ENCODE measurements at regions not wholly inside any gene's neighbourhood (a gene's known extent, or its start where the extent isn't known, plus 50 kb on each side); places are given as distances from the start of the nearest gene placed in this dataset.

DNA sequence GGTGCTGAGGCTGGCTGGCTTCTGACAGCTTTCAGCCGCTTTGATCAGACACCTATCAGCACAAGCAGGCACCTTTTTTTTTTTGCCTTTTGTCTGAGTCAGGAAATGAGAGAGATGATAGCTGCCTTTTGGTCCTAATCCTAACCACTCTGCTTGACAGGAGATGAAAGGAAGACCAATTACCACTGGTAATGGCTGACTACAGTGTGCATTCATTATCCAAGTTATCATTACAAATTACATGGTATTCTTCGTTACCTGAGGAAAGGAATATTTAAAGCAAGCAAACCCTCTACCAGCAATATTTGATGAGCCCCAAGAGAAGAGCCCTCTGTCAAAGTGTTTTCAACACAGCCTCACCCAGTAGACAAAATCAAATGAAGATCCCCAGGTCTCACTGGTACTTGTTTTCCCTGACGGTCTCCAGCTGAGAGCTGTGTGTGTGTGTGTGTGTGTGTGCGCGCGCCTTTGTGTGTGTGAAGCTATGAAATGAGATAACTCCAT, 925.7 kb downstream of the DCDC2C start:
- ChIA-PET CTCF (ENCODE audit: low intra/inter-chr PET ratio, low total read pairs) (no interaction called here), POLR2A (no interaction called here)
- in situ Hi-C loops (cut with HindIII; ENCODE audit: extremely low pct_ligation_motif_present, low pct_unique_long_range_greater_than_20kb): no loop called here
- BruUV-seq (replicated peaks): no TSS peak
- ATAC-seq (no peak), DNase-seq (ENCODE audit: low spot score) (no peak), FAIRE-seq (no peak)
- Histone ChIP-seq H3K4me3 (replicated peaks in 1 of 3; ENCODE audit: insufficient read depth in 1 of 3, low read depth in 2 of 3, low read length in 3 of 3) (no peak overlapping the region), H3K9ac (ENCODE audit: insufficient read depth, low read depth, low read length) (no peak overlapping the region), H3K27me3 (ENCODE audit: control insufficient read depth in 1 of 2, insufficient read depth in 2 of 2, low read length in 2 of 2) (no peaks in the 10 kb centered on the region), H3K36me3 (replicated peaks in 1 of 2; ENCODE audit: control insufficient read depth in 1 of 2, insufficient read depth in 2 of 2, low read length in 2 of 2) (no peaks in the 10 kb centered on the region), H3K27ac (ENCODE audit: extremely low read length, insufficient read depth, low read length) (no peak overlapping the region), H2AFZ (ENCODE audit: low read length) (no peak overlapping the region), H3K79me2 (ENCODE audit: insufficient read depth, low read length) (no peaks in the 10 kb centered on the region), H3K9me3 (ENCODE audit: low read length) (peaks cover 75% of the 10 kb centered on the region), H3K4me1 (ENCODE audit: insufficient read depth, low read length) (no peaks in the 10 kb centered on the region), H4K20me1 (ENCODE audit: insufficient read depth, low read length) (no peaks in the 10 kb centered on the region), H3K4me2 (ENCODE audit: low read depth, low read length) (no peak overlapping the region)
- 54% methylated on average over 6 of the region's 6 CpGs for WGBS (ENCODE audit: low lambda C conversion rate)
- intact Hi-C loops (cut with micrococcal nuclease; ENCODE audit: unreplicated experiment): no loop called here
- TF ChIP-seq, protein P1, sequence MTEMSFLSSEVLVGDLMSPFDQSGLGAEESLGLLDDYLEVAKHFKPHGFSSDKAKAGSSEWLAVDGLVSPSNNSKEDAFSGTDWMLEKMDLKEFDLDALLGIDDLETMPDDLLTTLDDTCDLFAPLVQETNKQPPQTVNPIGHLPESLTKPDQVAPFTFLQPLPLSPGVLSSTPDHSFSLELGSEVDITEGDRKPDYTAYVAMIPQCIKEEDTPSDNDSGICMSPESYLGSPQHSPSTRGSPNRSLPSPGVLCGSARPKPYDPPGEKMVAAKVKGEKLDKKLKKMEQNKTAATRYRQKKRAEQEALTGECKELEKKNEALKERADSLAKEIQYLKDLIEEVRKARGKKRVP (CRISPR knock-in tag; IDR thresholded peaks at IDR 0.05): no peak
- TF ChIP-seq TCF7 (IDR thresholded peaks at IDR 0.05; ENCODE audit: low read depth) (no peak), ZNF746 (CRISPR knock-in tag; IDR thresholded peaks at IDR 0.05) (no peak), TCF12 (IDR thresholded peaks at IDR 0.05) (no peak), TCF12 (CRISPR knock-in tag; IDR thresholded peaks at IDR 0.05) (no peak), ETV5 (CRISPR knock-in tag; IDR thresholded peaks at IDR 0.05; ENCODE audit: borderline replicate concordance) (no peak), SALL1 (CRISPR knock-in tag; IDR thresholded peaks at IDR 0.05) (no peak), ZNF451 (CRISPR knock-in tag; IDR thresholded peaks at IDR 0.05) (no peak), SNAPC2 (CRISPR knock-in tag; IDR thresholded peaks at IDR 0.05) (no peak)
- TF ChIP-seq, protein P2, sequence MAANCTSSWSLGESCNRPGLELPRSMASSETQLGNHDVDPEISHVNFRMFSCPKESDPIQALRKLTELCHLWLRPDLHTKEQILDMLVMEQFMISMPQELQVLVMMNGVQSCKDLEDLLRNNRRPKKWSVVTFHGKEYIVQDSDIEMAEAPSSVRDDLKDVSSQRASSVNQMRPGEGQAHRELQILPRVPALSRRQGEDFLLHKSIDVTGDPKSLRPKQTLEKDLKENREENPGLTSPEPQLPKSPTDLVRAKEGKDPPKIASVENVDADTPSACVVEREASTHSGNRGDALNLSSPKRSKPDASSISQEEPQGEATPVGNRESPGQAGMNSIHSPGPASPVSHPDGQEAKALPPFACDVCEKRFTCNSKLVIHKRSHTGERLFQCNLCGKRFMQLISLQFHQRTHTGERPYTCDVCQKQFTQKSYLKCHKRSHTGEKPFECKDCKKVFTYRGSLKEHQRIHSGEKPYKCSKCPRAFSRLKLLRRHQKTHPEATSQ (CRISPR knock-in tag; IDR thresholded peaks at IDR 0.05; ENCODE audit: borderline replicate concordance): no peak
